ENCODE measurements at regions not wholly inside any gene's neighbourhood (a gene's known extent, or its start where the extent isn't known, plus 50 kb on each side); places are given as distances from the start of the nearest gene placed in this dataset.
"Not testable (repeated sequence)": the region's sequence is repeated elsewhere in the genome, so short reads cannot be mapped to it uniquely, and the experiment has no call there.

- in situ Hi-C loops (cut with HindIII; ENCODE audit: low sequenced_read_pairs): no loop called here
Observed at GRCh38 chr14:71748196-71748595, 184.0 kb upstream of the RGS6 start.

DNA sequence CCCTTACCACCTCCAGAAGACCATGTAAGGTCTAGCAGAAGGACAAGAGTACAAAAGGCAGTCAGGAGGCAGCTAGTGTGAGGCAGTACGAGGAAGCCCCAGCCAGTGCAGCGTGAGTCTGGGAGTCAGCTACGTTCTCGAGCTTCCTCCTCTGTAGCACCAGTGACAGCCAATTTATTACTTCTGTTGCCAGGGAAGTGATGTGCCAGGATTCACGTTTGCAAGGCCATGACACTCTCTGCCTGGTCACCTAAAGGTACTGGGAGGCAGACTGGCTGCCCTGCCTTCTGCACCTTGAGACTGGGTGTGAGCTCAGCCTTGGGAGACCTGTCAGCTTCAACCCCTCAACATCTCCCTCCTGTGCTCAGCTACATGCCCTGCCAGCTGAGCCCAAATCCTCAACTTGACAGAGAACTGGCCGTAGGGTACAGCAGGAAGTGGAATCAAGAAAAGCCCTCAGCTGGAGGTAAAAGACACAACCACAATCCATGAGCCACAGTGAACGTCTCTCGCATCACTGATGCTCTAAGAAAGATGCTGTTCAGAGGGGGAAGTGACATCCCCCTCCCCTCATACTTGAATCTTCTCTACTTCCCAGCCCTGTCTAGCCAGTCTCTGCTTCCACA is 182.5 kb upstream of the RGS6 start:
- in situ Hi-C loops (cut with HindIII; ENCODE audit: low sequenced_read_pairs): no loop called here

DNA sequence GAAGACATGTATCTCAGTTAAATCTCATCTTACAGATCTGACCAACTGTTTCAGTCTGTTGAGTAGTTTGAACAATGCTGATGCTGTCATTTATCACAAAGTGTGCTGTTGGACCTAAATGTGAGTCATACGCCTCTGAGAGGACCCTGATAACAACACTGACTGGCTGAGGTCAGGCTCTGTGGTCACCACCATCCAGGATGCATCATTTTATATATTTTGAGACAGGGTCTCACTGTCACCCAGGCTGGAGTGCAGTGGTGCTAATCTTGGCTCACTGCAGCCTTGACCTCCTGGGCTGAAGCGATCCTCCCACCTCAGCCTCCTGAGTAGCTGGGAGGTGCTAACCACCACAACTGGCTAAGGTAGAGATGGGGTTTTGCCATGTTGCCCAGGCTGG is 181.0 kb upstream of the RGS6 start:
- in situ Hi-C loops (cut with HindIII; ENCODE audit: low sequenced_read_pairs): no loop called here

DNA sequence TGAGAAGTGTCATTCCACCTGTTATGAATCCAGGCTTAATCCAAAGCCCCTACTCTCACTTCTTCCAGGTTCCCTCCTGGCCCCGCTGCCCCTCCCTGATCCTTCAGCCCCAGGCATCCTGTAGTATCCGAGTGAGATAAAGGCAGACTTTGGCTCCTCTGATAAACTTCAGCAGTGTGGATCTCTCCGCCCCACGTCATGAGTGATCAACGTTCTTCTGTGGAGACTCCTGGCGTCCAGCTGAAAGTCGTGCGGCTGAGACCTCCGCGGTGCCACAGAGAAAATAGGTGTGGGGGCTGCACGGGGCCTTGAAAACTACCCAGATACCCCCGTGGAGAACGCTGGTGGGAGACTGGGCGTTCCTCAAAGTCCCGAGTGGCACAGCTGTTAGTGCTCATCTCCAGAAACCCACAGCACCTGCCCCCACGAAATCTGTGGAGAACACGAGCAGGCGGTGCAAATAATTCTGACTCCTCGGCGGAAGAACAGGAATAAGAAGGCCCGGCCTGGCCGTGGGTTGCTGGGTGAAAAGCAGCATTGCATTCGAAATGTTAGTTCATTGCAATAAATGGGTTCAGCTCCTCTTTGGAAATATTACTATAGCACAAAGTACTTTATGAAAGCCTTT is 180.0 kb upstream of the RGS6 start:
- in situ Hi-C loops (cut with HindIII; ENCODE audit: low sequenced_read_pairs): no loop called here

GRCh38 chr14:71753126-71753830 is 179.0 kb upstream of the RGS6 start:
- in situ Hi-C loops (cut with HindIII; ENCODE audit: low sequenced_read_pairs): no loop called here

DNA sequence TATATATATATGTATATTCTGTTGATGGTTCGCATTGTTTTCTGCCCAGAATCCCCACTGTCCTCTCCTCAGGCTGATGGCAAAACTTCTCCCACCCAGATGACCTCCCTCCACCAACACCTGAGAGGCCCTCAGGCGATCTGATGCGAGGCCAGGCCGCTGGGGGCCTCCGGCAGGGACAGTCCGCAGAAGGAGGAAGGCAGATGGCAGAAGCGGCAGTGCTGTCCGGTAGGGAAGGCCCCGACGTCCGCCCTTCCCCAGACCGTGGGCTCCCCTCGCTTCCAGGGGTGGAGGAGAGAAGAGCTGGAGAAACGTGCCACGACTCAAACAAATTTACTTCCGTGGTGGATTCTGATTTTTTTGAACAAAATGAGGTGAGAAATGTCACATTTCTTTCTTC is 178.3 kb upstream of the RGS6 start:
- in situ Hi-C loops (cut with HindIII; ENCODE audit: low sequenced_read_pairs): no loop called here

GRCh38 chr14:71754422-71755095 is 177.7 kb upstream of the RGS6 start:
- in situ Hi-C loops (cut with HindIII; ENCODE audit: low sequenced_read_pairs): no loop called here

DNA sequence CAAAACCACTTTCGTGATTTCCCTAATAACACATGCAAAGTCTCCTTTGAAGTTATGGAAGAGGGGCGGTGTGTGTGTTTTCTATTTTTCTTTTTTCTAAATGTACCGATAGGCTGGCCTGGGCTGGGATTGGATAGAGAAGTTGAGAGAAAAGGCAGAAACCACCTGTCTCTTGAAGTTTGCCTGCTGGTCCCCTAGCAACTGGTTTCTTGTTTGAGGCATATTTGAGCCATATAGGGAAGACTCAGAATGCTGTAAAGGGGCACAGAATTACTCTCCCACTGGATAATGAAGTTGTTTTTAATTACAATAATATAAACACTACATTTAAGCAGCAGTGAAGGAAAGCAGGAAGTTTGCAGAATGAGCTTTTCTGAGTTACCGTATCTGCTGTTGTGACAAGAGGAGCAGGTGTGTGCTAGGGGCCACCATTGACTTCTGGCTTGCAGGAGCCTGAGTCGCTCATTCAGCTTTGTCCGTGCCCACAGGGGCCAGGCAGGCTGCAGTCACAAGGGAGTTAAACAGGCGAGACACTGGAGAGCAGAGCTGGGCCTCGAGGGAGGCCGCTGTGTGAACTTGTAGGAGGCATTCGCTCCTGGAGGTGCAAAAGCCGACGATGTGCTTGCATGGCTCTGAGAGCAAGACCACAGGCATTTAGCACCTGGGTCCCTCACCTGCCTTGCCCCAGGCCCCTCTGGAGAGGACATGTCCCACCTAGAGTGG is 173.8 kb upstream of the RGS6 start:
- in situ Hi-C loops (cut with HindIII; ENCODE audit: low sequenced_read_pairs): no loop called here

DNA sequence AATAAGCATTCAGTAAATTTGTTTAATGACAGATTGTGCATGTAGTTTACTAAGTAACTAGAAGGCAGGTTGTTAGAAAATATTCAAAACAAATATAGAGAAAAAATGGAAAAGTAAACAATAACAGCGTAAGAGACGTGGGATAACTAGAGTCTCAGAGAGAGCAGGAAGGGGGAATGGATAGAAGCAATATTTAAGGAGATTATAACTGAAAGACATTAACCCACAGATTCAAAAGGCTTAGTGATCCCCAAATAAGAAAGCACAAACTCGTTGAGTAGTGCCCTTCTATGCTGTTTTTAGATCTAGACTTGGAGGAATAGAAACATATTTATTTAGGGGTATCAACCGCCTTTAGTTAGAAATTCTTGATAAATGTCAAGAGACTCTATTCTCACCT is 169.7 kb upstream of the RGS6 start:
- in situ Hi-C loops (cut with HindIII; ENCODE audit: low sequenced_read_pairs): no loop called here

- in situ Hi-C loops (cut with HindIII; ENCODE audit: low sequenced_read_pairs): no loop called here
Observed at GRCh38 chr14:71764701-71765382, 167.4 kb upstream of the RGS6 start.

- in situ Hi-C loops (cut with HindIII; ENCODE audit: low sequenced_read_pairs): no loop called here
Observed at GRCh38 chr14:71765505-71765904, 166.7 kb upstream of the RGS6 start.

- in situ Hi-C loops (cut with HindIII; ENCODE audit: low sequenced_read_pairs): no loop called here
Observed at GRCh38 chr14:71770431-71770830, 161.8 kb upstream of the RGS6 start.

- in situ Hi-C loops (cut with HindIII; ENCODE audit: low sequenced_read_pairs): not testable (repeated sequence)
Observed at GRCh38 chr14:71771421-71771820, 160.8 kb upstream of the RGS6 start.

GRCh38 chr14:71771996-71772395 is 160.2 kb upstream of the RGS6 start:
- in situ Hi-C loops (cut with HindIII; ENCODE audit: low sequenced_read_pairs): not testable (repeated sequence)

DNA sequence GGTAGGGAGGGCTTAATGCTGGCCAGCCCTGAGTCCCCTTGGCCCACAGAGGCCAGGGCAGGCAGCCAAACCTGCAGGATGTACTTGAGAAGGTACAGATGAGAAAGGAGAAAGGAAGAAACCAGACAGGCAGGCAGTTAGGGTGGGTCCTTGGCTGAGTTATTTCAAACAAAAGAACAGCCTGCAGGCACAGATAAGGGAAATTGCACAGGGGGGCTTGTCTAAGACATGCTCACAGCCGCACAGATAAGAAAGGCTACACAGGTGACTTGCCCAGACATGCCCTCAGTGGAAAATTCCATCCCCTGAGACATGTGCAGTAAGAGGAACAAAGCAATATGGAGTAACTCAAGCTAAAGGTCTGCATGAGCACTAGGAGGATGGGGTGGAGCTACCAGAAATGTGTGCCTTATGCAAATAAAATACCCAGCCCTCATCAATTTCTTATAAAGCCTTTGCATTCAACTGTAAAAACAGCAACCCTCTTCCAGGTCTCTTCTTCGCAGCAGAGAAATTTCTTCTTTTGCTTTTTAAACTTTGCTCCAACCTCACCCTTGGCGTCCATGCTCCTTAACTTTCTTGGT is 158.2 kb upstream of the RGS6 start:
- in situ Hi-C loops (cut with HindIII; ENCODE audit: low sequenced_read_pairs): no loop called here

DNA sequence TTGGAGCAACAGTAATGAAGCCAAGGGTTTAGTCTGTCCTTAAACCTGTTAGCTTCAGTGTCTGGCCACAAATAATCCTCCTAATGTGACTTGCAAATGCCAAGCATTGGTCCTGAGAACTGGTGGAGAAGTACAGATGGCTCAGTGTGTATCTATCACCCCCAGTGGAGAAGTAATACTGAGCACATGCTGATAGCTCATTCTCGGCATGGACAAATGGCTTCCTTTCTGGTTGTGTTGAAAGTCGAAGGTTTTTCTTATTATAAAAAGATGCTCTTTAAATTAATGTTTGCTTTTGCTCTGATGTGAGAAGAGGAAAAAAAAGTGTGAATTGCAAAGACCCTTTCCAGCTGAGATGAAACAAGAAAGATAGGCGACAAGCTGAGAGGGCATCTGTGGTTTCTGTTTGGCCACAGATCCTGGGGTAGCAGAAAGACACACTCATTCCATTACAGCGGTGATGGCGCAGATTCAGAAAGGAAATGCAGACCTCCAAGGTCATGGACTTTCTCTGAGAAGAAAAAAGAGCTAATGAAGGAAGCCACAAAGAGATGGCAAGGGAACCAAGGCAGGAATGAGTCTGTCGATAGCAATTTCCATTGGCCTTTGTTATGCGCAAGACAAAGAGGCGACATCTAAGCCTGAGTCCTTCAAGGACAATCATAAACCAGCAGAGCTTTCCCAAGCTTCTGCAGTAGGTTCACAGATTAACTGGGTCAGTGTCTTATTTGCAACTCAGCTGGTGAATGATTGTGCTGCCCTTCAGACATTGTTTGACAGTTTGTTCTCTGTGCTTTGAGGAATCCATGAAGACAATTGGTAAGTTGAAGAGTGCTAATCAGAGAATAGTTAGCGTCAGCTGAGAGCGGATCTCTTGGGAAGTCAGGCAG is 155.5 kb upstream of the RGS6 start:
- in situ Hi-C loops (cut with HindIII; ENCODE audit: low sequenced_read_pairs): no loop called here

GRCh38 chr14:71780075-71780474 is 152.2 kb upstream of the RGS6 start:
- in situ Hi-C loops (cut with HindIII; ENCODE audit: low sequenced_read_pairs): no loop called here

DNA sequence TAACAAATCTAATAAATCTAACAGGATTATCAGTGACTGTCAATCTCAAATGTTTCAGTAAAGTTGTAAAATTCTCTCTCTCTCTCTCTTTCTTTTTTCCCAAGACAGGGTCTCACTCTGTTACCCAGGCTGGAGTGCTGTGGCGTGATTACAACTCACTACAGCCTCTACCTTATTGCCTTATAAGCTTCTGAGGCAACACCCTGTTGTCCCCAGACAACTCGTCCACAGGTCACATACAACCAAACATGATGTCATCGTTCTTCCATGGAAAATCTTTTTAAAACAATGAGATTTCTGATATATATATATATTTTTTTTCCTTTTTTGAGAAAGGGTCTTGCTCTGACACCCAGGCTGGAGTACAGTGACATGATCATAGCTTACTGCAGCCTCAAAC is 151.4 kb upstream of the RGS6 start:
- in situ Hi-C loops (cut with HindIII; ENCODE audit: low sequenced_read_pairs): no loop called here

- in situ Hi-C loops (cut with HindIII; ENCODE audit: low sequenced_read_pairs): no loop called here
Observed at GRCh38 chr14:71783088-71783487, 149.1 kb upstream of the RGS6 start.
